Naive thymus-derived CD8-positive, alpha-beta T cell (primary cell): ENCODE measurements at regions not wholly inside any gene's neighbourhood (a gene's known extent, or its start where the extent isn't known, plus 50 kb on each side); places are given as distances from the start of the nearest gene placed in this dataset.

Experiments used
- ATAC-seq, 2 donors: fragments of 150-1000 bp; cut with Tn5 transposase in 1 of 2; sonication (Bioruptor Pico), chemical (Tn5 transposase) in 1 of 2; 1 replicate in 1 of 2; 2 replicates in 1 of 2; pipeline ENCODE4 v1.10.0; 2021; ENCODE audit warnings: mild to moderate bottlenecking in 2 of 2, moderate library complexity in 2 of 2
- POLR2A ChIA-PET: fragments of 350-600 bp; sonication (Branson Sonifier 250); formaldehyde crosslinking; loops from one replicate; lab custom pipeline; 2021; ENCODE audit warnings: antibody characterized with exemption; lab: Charles Lee
- DNase-seq, 10 donors: peaks; one replicate each; pipeline versions ENCODE4 v3.0.0 to v3.0.0-alpha.2; 2020 to 2022
- H3K27ac Mint-ChIP-seq, 10 donors: one replicate each; pipeline ENCODE4 v1.8.0; 2020 to 2022; ENCODE audit warnings: mild to moderate bottlenecking in 10 of 10, mixed read lengths in 10 of 10, moderate library complexity in 4 of 10, inconsistent platforms in 1 of 10
- H3K27me3 Mint-ChIP-seq, 5 donors: one replicate each; pipeline ENCODE4 v1.8.0; 2021 to 2022; ENCODE audit warnings: mixed read lengths in 5 of 5
- H3K36me3 Mint-ChIP-seq, 3 donors: one replicate each; pipeline ENCODE4 v1.8.0; 2020 to 2022; ENCODE audit warnings: mixed read lengths in 3 of 3, mild to moderate bottlenecking in 2 of 3, inconsistent platforms in 1 of 3
- H3K4me1 Mint-ChIP-seq, 4 donors: one replicate each; pipeline ENCODE4 v1.8.0; 2021 to 2022; ENCODE audit warnings: mixed read lengths in 4 of 4
- H3K4me3 Mint-ChIP-seq, 10 donors: one replicate each; pipeline ENCODE4 v1.8.0; 2020 to 2022; ENCODE audit warnings: mild to moderate bottlenecking in 10 of 10, mixed read lengths in 10 of 10, moderate library complexity in 6 of 10, inconsistent platforms in 1 of 10
- H3K9me3 Mint-ChIP-seq, 9 donors: one replicate each; pipeline ENCODE4 v1.8.0; 2020 to 2022; ENCODE audit warnings: mixed read lengths in 9 of 9, mild to moderate bottlenecking in 3 of 9, inconsistent platforms in 1 of 9, moderate library complexity in 1 of 9

- H3K36me3 Mint-ChIP-seq = no peaks in the 10 kb centered on the region
Measured at GRCh38 chr6:104240865-104241264, 618.9 kb downstream of the HACE1 start.

GRCh38 chr6:104239971-104240370 is 619.7 kb downstream of the HACE1 start:
- DNase-seq (no peak), ATAC-seq (no peak)
- Mint-ChIP-seq H3K36me3 (no peaks in the 10 kb centered on the region), H3K27me3 (peaks cover 0 to 6% (median 2%) of the 10 kb centered on the region in 5 donors), H3K4me3 (no peak overlapping the region), H3K9me3 (peaks cover 0 to 17% (median 3%) of the 10 kb centered on the region in 9 donors), H3K27ac (no peak overlapping the region), H3K4me1 (no peaks in the 10 kb centered on the region)
- POLR2A ChIA-PET = no interaction called here

More at GRCh38 chr6:104240865-104241264, 618.9 kb downstream of the HACE1 start:
- H3K4me1 Mint-ChIP-seq = no peaks in the 10 kb centered on the region
- POLR2A ChIA-PET = no interaction called here
- DNase-seq (no peak), ATAC-seq (no peak)
- peaks cover 0 to 17% (median 3%) of the 10 kb centered on the region in 9 donors for H3K9me3 Mint-ChIP-seq
- peaks cover 0 to 6% (median 2%) of the 10 kb centered on the region in 5 donors for H3K27me3 Mint-ChIP-seq
- H3K4me3 Mint-ChIP-seq = no peak overlapping the region
- H3K27ac Mint-ChIP-seq = no peak overlapping the region

- DNase-seq = no peak
- H3K4me3 Mint-ChIP-seq = no peak overlapping the region
- peaks cover 0 to 4% (median 0%) of the 10 kb centered on the region in 3 donors for H3K36me3 Mint-ChIP-seq
- no peak overlapping the region for H3K27ac Mint-ChIP-seq
- ATAC-seq = no peak
- no peaks in the 10 kb centered on the region for H3K4me1 Mint-ChIP-seq
- POLR2A ChIA-PET = no interaction called here
- H3K27me3 Mint-ChIP-seq = no peaks in the 10 kb centered on the region
- peaks cover 0 to 2% (median 0%) of the 10 kb centered on the region in 9 donors for H3K9me3 Mint-ChIP-seq
Measured at GRCh38 chr6:104229057-104229456, 630.7 kb downstream of the HACE1 start.

DNA sequence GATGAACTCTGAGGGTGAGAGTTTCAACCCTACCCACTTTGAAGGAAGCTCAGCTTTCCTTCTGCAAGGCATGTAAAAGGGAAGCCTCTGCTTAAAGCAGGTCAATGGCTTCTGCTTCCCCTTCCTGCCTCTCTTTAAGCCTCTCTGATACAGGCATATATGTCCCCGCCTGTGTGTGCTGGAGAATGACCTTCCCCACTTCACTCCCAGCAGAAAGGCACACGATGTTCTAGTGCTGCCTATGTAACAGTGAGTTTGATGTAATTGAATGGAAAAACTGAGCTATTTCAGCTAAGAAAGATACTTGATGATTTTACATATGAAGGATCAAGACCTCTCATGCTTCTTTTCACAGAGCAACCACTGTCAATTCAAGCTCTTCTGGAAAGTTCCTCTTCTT is 632.2 kb downstream of the HACE1 start:
- DNase-seq (no peak), ATAC-seq (no peak)
- Mint-ChIP-seq H3K27me3 (no peaks in the 10 kb centered on the region), H3K27ac (no peak overlapping the region), H3K36me3 (peaks cover 0 to 4% (median 0%) of the 10 kb centered on the region in 3 donors), H3K4me3 (no peak overlapping the region), H3K4me1 (no peaks in the 10 kb centered on the region), H3K9me3 (peaks cover 0 to 2% (median 0%) of the 10 kb centered on the region in 9 donors)
- POLR2A ChIA-PET = no interaction called here

DNA sequence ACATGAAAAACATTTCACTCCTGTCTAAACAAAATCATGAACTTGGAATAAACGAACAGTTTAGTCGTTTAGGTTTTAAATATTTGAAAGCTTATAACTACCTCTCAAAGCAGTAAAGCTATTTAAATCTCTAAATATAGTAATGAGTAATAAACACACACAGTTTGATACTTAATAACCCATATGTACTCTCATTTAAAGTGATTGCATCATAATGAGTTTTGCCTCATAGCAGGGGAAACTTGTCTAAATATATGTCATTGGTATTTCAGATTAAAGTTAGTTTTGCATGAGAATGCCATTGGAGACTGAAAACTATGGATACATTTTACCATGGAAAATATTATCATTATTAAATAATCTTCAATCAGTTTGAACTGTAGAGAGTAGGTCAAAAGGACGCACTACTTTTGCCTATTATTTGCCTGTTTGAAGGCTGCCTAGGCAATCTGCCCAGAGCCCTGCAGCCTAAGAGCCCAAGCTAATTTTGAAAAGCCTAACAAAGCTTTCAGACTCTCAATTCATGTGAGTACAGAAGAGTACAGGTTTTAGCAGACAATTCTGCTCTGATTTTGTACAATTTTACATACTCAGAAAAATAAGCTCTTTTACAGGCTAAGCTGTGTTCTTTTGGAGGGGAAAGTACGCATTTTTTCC is 632.8 kb downstream of the HACE1 start:
- no peak overlapping the region for H3K4me3 Mint-ChIP-seq

GRCh38 chr6:104218116-104218515 is 641.6 kb downstream of the HACE1 start:
- ATAC-seq (no peak), DNase-seq (no peak)
- H3K27ac Mint-ChIP-seq = no peak overlapping the region
- H3K4me1 Mint-ChIP-seq = no peaks in the 10 kb centered on the region
- POLR2A ChIA-PET = no interaction called here
- no peaks in the 10 kb centered on the region for H3K36me3 Mint-ChIP-seq
- H3K27me3 Mint-ChIP-seq = peaks cover 0 to 2% (median 0%) of the 10 kb centered on the region in 5 donors
- no peak overlapping the region for H3K4me3 Mint-ChIP-seq
- H3K9me3 Mint-ChIP-seq = peaks cover 0 to 3% (median 0%) of the 10 kb centered on the region in 9 donors

More for the DNA sequence above, 632.8 kb downstream of the HACE1 start:
- DNase-seq (no peak), ATAC-seq (no peak)
- no peaks in the 10 kb centered on the region for H3K27me3 Mint-ChIP-seq
- H3K4me1 Mint-ChIP-seq = no peaks in the 10 kb centered on the region
- POLR2A ChIA-PET = no interaction called here
- peaks cover 0 to 4% (median 0%) of the 10 kb centered on the region in 3 donors for H3K36me3 Mint-ChIP-seq
- peaks cover 0 to 2% (median 0%) of the 10 kb centered on the region in 9 donors for H3K9me3 Mint-ChIP-seq
- no peak overlapping the region for H3K27ac Mint-ChIP-seq

- Mint-ChIP-seq H3K27me3 (peaks cover 0 to 2% (median 0%) of the 10 kb centered on the region in 5 donors), H3K9me3 (peaks cover 0 to 3% (median 0%) of the 10 kb centered on the region in 9 donors), H3K36me3 (no peaks in the 10 kb centered on the region), H3K4me1 (no peaks in the 10 kb centered on the region), H3K4me3 (no peak overlapping the region), H3K27ac (no peak overlapping the region)
- POLR2A ChIA-PET = no interaction called here
- ATAC-seq (no peak), DNase-seq (no peak)
Measured at GRCh38 chr6:104214901-104215300, 644.8 kb downstream of the HACE1 start.

DNA sequence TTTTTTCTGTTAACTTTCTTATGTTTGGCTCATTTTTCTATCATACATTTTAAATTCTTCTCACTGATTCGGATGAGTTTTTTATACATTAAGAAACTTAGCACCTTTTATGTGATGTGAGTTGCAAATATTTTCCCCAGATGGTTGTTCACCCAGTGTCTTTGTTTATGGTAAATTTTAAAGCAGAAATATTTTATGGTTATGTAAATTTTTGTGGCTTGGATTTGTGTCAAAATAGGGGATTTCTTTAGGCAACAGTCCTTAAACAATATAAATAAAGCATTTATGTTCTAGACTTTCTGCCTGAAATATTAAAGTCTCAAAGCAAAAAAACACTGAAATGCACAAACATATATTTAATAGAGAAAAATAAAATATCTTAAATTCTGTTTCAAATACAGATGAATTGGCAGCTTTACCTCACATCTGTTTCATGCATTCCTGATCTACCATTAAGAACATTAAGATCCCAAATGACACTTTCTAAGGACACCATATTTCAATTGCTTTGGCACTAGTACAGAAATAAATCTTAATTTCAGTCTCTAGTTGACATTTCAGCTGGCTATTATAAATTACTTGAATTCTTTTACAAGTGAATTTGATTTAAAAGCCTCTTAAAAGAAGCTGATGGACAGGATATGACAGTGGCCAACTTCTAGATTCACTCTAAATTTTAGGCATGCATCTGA is 646.6 kb downstream of the HACE1 start:
- Mint-ChIP-seq H3K36me3 (no peaks in the 10 kb centered on the region), H3K27me3 (no peaks in the 10 kb centered on the region), H3K27ac (no peak overlapping the region), H3K9me3 (peaks cover 0 to 7% (median 0%) of the 10 kb centered on the region in 9 donors), H3K4me1 (no peaks in the 10 kb centered on the region), H3K4me3 (no peak overlapping the region)
- DNase-seq = no peak
- POLR2A ChIA-PET = no interaction called here
- no peak for ATAC-seq

DNA sequence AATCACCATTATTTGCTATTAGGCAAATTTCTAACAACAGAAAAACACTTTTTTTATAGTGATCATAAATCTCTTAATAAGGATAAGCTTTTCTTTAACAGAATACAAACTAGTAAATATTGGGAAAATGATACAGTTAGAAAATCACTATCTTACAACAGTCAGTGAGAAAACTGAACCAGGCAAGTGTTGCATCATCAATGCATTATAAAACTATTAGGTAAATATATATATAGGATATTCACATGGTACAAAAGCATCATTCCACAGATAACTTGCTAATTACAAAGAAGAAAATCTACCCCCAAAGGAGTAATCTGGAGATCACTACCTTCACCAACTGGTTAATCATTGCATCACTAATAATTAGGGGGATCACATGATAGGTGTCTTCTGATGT is 652.1 kb downstream of the HACE1 start:
- no peaks in the 10 kb centered on the region for H3K27me3 Mint-ChIP-seq
- POLR2A ChIA-PET = no interaction called here
- peaks cover 0 to 17% (median 0%) of the 10 kb centered on the region in 9 donors for H3K9me3 Mint-ChIP-seq
- no peaks in the 10 kb centered on the region for H3K4me1 Mint-ChIP-seq
- H3K4me3 Mint-ChIP-seq = no peak overlapping the region
- ATAC-seq = no peak
- no peaks in the 10 kb centered on the region for H3K36me3 Mint-ChIP-seq
- H3K27ac Mint-ChIP-seq = no peak overlapping the region
- DNase-seq = no peak

- Mint-ChIP-seq H3K36me3 (no peaks in the 10 kb centered on the region), H3K4me1 (no peaks in the 10 kb centered on the region), H3K4me3 (no peak overlapping the region), H3K27me3 (no peaks in the 10 kb centered on the region), H3K27ac (no peak overlapping the region), H3K9me3 (peaks cover 7 to 25% (median 12%) of the 10 kb centered on the region in 9 donors)
- DNase-seq = no peak
- ATAC-seq = no peak
- POLR2A ChIA-PET = no interaction called here
Measured at GRCh38 chr6:104201557-104201956, 658.2 kb downstream of the HACE1 start.

GRCh38 chr6:104187616-104188015 is 672.1 kb downstream of the HACE1 start:
- POLR2A ChIA-PET = no interaction called here
- Mint-ChIP-seq H3K4me1 (no peaks in the 10 kb centered on the region), H3K36me3 (no peaks in the 10 kb centered on the region), H3K9me3 (peaks cover 0 to 27% (median 21%) of the 10 kb centered on the region in 9 donors), H3K27me3 (no peaks in the 10 kb centered on the region), H3K4me3 (no peak overlapping the region), H3K27ac (no peak overlapping the region)
- ATAC-seq = no peak
- DNase-seq = no peak

DNA sequence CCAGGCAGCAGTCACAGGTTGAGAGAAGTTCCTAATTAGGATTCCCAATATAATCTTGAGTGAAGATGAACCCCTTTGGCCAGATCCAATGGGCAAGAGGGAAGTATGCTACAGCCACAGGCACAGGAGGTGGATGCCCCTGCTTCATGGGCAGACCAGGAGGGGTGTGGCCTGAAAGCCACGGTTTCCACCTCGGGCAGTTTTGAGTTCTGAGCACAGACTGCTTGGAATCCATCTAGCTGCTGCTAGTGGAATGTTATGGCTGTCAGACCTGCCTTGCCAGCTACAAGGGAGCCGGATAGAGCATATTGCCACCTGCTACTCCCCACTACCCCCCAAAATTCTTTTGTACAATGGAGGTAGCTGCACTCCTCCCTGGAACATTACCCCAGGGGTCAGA is 672.9 kb downstream of the HACE1 start:
- no peak for ATAC-seq
- Mint-ChIP-seq H3K4me3 (no peak overlapping the region), H3K27me3 (no peaks in the 10 kb centered on the region)

GRCh38 chr6:104183816-104184435 is 675.8 kb downstream of the HACE1 start:
- Mint-ChIP-seq H3K27me3 (no peaks in the 10 kb centered on the region), H3K9me3 (peaks cover 0 to 11% (median 3%) of the 10 kb centered on the region in 9 donors), H3K36me3 (no peaks in the 10 kb centered on the region), H3K27ac (no peak overlapping the region), H3K4me1 (no peaks in the 10 kb centered on the region), H3K4me3 (no peak overlapping the region)
- POLR2A ChIA-PET = no interaction called here
- ATAC-seq = no peak
- no peak for DNase-seq

More for the DNA sequence above, 672.9 kb downstream of the HACE1 start:
- no peaks in the 10 kb centered on the region for H3K36me3 Mint-ChIP-seq
- no peak overlapping the region for H3K27ac Mint-ChIP-seq
- no peaks in the 10 kb centered on the region for H3K4me1 Mint-ChIP-seq
- no peak for DNase-seq
- POLR2A ChIA-PET = no interaction called here
- H3K9me3 Mint-ChIP-seq = peaks cover 0 to 20% (median 13%) of the 10 kb centered on the region in 9 donors
